Skeletal muscle cell (primary cell): ENCODE measurements at regions not wholly inside any gene's neighbourhood (a gene's known extent, or its start where the extent isn't known, plus 50 kb on each side); places are given as distances from the start of the nearest gene placed in this dataset.
"Not testable (repeated sequence)": the region's sequence is repeated elsewhere in the genome, so short reads cannot be mapped to it uniquely, and the experiment has no call there.

Experiments
- DNase-seq: peaks from one replicate; pipeline ENCODE4 v3.0.0-alpha.2; 2010; ENCODE audit warnings: low read depth
- H3K4me3 ChIP-seq: 2 replicates; pipeline ENCODE4 v1.5.1; 2011; ENCODE audit warnings: low read depth, mild to moderate bottlenecking, control low read depth, low read length, moderate library complexity

DNA sequence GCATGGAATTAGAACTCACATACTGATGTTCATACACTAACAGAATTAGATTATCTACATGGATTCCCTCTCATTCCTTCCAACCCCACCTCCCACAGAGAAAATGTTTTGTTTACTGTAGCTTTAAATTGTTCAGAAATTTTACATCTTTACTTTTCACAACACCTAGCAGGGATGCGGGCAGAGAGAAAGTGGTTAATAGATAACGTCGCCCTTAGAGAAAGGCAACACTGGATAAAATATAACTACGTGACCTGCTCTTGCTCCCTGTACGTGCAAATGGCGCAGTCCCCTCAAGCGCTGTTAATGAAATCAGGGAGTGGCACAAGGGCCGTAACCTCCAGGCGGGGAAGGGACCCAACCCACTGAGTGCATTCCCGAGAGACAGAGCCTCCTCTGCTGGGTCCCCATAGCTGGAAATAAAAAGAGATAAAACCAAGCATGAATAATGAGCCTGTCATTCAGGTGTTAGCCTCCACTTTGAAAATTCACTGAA is 125.3 kb upstream of the DAPK1 start:
- DNase-seq, result no peak

DNA sequence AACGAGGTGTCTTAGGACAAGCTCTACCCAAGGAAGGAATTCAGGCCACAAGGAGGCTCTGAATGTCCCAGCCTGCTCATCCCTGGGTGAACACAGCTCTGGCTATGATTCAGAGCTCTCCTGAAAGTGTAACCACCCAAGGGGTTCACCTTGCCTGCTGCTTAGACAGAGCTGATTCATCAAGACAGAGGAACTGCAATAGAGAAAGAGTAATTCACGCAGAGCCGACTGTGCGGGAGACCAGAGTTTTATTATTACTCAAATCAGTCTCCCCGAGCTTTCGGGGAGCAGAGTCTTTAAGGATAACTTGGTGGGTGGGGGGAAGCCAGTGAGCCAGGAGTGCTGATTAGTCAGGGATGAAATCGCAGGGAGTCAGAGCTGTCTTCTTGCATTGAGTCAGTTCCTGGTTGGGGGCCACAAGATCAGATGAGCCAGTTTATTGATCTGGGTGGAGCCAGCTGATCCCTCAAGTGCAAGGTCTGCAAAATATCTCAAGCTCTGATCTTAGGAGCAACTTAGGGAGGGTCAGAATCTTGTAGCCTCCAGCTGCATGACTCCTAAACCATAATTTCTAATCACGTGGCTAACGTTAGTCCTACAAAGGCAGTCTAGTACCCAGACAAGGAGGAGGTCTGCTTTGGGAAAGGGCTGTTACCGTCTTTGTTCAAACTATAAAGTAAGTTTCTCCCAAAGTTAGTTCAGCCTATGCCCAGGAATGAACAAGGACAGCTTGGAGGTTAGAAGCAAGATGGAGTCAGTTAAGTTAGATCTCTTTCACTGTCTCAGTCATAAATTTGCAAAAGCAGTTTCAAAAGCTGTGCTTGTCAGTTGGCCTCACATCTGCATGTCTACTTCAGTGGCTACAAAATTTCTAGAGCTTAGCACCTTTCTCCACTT is 123.4 kb upstream of the DAPK1 start:
- not testable (repeated sequence) for H3K4me3 ChIP-seq, DNase-seq

More for the DNA sequence above, 125.3 kb upstream of the DAPK1 start:
- H3K4me3 ChIP-seq, result no peak overlapping the region

DNA sequence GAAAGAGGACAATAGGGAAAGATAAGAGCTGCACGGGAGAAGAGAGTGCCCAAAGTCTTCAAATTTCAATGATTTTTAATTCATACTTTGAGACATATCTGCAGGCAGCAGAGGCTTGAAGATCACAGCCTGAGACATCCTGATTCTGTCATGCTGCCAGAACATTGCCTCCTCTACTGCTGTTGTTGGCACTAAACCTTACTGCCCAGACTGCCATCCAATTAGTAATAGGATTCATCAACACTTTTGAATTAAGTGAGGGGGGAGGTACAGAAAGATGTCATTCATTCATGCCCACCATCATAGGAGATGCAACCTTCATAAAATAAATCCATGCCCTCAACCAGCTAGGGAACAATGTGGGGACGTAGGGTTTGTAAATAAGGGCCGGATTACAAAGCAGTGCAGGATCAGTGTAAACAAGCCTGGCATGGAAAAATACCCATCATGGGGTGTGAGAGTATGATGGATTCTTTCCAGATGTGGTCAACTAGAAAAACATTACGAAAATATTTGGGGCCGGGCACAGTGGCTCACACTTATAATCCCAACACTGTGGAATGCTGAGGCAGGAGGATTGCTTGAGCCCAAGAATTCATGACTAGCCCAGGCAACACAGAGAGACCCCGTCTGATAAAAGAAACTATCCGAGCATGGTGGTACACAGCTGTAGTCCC is 122.1 kb upstream of the DAPK1 start:
- no peak for DNase-seq
- no peak overlapping the region for H3K4me3 ChIP-seq

DNA sequence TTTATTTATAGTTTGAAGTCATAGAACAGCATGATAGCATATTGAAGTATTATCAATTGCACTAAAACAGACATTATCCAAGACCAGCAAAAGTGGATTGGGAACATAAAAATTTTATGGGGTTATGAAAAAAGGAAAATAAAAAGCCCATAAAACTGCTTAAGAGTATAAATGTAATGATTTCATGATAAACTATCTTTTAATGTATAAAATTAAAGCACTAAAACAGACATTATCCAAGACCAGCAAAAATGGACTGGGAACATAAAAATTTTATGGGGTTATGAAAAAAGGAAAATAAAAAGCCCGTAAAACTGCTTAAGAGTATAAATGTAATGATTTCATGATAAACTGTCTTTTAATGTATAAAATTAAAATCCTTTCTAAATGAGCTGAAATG is 119.0 kb upstream of the DAPK1 start:
- no peak overlapping the region for H3K4me3 ChIP-seq
- no peak for DNase-seq

DNA sequence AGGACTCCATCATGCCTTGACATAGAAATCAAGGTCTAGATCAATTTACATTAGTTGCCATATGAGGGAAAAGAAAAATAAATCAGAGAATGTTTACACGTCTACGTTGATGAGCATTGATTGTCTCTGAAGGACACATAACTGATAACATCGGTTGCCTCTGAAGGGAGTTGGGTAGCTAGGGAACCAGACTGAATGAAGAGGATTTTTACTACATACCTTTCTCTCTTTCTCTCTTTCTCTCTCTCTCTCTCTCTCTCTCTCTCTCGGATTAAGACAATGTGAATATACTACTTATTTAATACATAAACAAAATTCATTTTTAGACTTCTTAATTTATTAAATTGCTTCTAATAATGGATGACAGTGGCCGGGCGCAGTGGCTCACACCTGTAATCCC is 118.4 kb upstream of the DAPK1 start:
- no peak overlapping the region for H3K4me3 ChIP-seq
- DNase-seq, result no peak

DNA sequence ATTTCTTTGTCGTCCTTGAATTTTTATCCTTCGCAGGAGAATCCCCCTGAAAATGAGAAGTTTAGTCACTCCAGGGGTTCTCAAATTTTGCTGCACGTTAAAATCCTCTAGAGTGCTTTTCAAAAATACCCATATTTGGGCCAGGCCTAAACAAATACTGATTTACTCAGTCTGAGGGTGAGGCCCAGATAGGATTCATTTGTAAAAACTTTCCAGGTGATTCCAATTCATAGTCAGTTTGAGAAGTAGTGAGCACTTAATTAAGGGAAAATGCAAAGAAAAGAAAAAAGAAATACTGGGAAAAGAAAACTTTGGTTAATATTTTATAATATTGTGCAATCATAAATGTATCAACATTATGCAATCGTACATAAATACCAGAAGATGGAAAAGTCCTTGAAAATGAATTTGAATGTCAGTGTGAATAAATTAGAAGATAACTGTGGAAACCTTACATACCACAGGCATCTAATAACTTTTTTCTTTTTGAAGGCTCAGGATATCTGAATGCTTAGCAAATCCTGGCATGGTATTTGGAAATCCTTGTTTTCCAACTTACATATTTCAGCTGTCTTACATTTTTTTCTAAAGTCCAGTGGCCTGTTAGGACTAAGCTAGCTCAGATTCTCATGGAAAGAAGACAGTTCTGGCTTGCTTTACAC is 116.5 kb upstream of the DAPK1 start:
- no peak overlapping the region for H3K4me3 ChIP-seq
- peak; percentile 29 for DNase-seq

DNA sequence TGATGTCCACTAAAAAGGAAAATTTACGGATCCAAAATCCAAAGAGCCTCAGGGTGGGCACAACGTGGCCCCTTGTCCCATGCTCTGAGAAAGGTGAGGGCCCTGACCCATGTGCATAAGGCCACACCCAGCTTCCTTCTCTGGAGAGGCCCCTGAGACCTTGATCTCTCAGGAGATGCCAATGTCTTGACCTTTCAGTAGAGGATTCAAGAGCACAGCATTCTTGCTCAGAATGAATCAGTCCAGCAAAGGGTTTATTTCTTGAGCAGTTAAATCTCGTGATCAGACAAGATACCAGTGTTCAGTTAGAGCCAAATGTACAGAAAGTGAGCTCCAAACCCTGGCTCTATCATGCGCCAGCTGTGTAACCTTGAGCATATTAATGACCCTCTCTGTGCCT is 115.9 kb upstream of the DAPK1 start:
- DNase-seq, result no peak
- no peak overlapping the region for H3K4me3 ChIP-seq

DNA sequence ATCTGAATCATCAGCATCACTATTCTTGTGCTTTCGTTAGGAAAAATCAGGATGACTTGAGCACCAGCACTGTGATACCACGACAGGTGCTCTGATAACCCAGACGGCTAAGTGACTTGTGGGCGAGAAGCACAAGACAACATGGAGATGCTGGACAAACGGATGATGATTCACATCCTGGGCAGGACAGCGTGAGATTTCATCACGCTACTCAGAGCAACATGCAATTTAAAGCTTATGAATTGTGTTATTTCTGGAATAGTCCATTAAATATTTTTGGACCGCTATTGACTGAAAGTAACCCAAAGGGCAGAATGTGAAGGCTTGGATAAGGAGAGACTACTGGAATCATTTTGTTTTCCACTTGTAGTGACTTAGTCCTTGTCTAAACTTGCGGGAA is 114.8 kb upstream of the DAPK1 start:
- peak; percentile 65 for DNase-seq
- no peak overlapping the region for H3K4me3 ChIP-seq

DNA sequence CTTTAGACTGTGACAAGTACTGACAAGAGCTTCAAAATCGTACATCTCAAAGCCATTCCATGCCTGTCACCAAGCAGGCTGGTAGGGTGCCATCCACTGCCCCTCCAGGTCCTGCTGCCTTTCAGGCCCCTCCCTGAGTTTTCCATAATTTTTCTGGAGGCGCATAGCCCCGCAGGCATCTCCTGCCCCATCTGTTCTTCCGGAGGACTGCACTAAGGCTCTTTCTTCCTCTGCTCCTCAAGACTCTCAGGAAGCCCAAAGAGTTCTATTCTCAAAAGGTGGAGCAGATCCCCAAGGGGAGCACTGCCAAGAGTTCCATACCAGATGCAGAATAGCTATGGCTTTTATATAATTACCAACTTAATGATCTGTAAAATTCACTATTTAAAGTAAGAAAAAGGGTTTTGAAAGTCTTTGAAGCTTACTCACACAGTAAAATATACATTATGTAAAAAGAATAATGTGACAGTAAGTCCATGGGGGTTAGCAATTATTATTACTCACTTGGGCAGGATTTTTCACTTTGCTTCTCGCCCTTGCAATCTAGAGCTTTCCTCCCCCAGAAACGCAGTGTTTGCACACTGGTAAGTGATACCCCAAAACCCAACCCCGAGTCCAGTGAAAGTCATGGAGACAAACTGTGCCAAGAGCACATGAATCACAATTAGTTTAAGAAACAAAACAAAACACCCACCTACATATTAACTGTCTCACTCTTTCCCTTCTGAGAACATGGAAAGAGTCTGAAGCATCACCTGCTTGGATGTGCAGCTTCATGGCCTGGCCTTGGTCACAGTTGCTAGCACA is 114.1 kb upstream of the DAPK1 start:
- no peak for DNase-seq

DNA sequence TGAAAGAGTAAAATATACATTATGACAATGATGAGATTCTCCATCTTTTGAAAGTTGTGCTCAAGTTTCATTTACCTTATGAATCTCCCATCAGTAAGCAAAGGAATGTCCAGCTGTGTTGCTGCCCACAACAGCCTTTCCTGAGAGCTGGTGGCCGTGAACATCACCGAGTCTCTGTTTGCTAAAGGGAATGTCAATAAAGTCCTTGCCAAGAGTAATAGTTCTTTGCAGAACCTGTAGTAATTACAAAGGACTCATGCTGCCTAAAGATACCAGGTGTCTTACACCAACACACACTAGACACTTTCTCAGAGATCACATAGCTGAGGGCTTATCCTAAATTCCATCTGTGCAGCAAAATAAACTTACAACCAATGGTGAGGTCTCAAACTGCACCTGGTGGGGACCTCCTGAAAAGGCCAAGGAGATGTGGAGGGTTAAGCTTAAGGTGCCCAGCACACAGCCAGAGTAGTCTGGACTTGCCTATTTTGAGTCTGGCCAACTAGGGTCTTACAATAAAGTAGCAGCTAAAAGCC is 111.1 kb upstream of the DAPK1 start:
- H3K4me3 ChIP-seq, result no peak overlapping the region
- no peak for DNase-seq

More for the DNA sequence above, 114.1 kb upstream of the DAPK1 start:
- no peak overlapping the region for H3K4me3 ChIP-seq

DNA sequence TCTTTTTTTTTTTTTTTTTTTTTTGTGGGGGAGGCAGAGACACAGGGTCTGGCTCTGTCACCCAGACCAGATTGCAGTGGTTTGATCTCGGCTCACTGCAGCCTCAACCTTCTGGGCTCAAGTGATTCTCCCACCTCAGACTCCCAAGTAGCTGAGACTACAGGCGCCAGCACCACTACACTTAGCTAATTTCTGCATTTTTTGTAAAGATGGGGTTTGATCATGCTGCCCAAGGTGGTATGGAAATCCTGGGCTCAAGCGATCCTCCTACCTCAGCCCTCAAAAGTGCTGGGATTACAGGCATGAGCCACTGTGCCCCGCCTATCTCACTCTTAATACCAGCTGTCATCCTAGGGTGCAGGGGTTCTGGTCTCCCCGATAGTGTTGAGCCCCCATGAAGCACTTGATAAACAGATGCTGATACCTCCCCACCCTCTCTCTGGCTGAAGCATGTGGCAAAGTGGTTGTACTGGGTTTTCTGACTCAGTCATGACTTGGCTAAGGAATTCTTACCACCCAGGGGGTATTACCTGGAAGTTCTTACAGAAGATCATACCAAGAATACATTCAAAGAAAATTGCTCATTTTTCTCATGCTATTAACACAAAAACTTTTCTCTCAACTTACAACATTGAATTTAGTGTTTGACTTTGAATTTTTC is 110.2 kb upstream of the DAPK1 start:
- no peak overlapping the region for H3K4me3 ChIP-seq
- DNase-seq, result no peak

DNA sequence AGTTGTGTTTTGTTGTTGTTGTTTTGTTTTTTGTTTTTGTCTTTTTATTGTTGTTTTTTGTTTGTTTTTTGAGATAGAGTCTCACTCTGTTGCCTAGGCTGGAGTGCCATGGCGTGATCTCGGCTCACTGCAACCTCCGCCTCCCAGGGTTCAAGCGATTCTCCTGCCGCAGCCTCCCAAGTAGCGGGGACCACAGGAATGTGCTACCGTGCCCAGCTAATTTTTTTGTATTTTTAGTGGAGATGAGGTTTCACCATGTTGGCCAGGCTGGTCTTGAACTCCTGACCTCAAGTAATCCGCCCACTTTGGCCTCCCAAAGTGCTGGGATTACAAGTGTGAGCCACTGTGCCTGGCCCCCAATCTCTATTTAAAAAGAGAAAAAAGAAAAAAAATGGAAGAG is 109.0 kb upstream of the DAPK1 start:
- H3K4me3 ChIP-seq, DNase-seq: not testable (repeated sequence)

DNA sequence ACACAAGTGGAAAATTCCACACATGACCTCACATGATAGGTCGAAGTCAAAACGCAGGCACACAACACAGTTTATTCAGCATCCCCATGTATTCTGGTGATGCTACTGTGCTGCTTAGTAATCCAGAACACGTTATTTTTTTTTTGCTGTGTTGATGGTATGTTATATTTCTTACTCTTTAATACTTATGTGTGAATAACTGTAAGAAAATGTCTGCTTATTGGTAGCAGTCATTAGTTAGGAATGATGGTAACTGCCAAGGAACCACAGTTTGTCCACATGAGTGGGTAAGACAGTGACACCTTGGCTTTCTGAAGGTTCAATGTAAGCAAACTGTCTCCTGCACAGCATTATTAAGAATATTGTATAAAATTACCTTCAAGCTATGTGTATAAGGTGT is 107.7 kb upstream of the DAPK1 start:
- DNase-seq, result no peak
- H3K4me3 ChIP-seq, result no peak overlapping the region

DNA sequence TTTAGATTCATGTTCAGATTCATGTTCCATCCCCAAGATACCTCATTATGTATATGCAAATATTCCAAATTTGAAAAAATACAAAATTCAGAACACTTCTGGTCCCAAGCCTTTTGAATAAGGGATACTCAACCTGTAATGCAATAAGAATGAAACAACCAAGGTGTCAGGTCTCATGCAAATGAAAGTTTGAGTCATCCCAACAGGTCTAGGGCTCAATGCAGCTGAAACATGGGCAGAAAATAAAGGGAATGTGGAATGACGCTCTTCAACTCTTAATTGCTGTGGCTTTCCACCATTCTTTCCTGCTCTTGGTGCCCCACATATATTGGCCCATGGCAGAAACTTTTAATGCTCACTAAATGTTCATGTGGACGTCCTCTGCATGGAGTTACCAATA is 107.3 kb upstream of the DAPK1 start:
- DNase-seq, result no peak
- no peak overlapping the region for H3K4me3 ChIP-seq

DNA sequence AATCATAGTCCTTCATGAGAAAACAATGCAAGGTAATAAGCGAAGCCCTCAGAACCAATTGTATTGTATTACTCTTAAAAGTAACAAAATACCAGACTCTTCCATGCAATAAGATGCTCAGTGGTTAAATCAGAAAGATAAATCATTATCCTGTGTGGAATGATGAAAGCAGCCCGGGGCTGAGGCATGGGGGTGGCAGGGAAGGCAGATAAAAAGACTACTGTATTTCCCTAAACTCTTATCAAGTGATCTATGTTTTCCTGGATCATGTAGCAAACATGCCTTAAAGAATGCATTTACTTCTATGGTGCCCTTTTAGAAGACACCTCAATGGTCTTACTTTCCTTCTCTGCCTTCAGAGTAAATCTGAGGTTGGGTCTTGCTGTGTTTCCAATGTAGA is 105.6 kb upstream of the DAPK1 start:
- no peak for DNase-seq
- H3K4me3 ChIP-seq, result no peak overlapping the region

DNA sequence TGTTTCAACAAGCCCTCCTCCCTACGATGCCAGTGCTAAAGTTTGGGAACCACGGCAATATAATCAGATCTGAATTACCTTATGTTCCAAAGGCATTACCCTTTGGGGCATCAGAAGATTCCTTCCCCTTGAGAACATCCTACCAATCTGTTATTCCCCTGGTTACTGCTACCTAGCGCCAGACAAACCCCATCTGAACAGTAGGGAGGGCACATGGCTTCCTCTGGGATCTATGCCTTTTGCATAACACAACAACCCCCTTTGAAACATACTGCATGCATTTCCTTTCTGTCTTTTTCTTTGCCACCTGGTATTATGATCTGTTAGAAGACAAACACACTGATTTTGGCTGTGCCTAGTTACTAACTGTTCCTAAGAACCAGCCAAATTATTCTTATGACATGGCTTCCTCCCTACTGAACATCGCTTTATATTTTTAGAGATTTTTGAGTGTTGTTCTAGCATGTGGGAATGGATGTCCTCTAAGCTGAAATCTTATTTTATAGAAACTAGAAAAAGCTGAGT is 103.9 kb upstream of the DAPK1 start:
- no peak for DNase-seq
- H3K4me3 ChIP-seq, result no peak overlapping the region

DNA sequence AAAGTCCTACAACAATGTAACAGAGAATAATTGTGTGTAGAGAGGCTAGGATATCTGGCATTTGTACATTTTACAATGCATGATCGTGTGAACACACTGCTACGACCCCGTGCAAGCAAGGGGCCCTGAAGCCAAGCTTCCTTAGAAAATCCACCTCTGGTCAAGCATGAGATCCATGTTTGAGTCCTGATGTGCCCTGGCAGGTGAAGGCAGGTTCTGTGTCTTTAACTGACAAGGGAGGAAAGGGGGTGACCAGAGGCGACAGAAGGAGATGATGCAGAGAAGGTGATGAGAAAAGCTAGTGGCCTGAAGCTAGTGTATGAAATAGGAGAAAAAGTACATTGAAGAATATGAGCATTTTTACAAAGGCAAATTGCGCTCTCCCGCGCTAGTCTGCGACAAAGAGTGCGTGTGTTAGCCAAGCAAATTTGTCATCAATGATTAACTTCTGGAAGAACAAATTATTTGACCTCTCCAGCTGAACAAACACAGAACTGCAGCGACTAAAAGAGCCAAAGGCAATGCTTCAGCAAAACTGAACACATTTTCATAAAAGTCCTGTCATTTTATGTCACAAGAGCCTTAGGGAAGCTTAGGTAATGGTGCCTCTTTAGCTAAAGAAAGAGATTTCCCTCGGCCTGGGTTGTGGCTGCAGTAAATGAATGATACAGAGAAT is 101.7 kb upstream of the DAPK1 start:
- no peak for DNase-seq
- H3K4me3 ChIP-seq, result no peak overlapping the region

DNA sequence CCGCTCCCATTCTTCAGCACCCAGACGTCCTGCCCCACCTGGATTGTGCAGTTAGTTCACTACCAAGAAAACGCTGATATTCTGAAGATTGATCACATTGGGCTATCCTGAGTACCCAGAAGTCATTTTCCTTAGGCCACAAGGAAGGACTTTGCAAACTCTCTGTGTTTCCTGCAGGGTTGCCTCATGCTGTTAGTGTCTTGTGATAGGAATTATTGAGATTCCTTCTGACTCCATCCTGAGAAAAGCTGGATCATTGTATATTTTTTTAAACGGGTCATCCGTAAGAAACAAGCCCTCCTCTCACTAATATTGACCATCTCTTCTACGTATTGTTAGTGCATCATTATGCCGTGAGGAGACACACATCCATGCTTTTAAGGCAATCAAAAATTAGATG is 96.0 kb upstream of the DAPK1 start:
- H3K4me3 ChIP-seq, result no peak overlapping the region

More for the DNA sequence above, 96.0 kb upstream of the DAPK1 start:
- DNase-seq, result no peak
